ENCODE measurements at regions not wholly inside any gene's neighbourhood (a gene's known extent, or its start where the extent isn't known, plus 50 kb on each side); places are given as distances from the start of the nearest gene placed in this dataset.
A peak's percentile ranks its signal among the peaks of the same experiment; 100 is the strongest.

GRCh38 chr15:61657461-61657860 is 402.8 kb downstream of the VPS13C start:
- TF ChIP-seq POLR2A (IDR thresholded peaks at IDR 0.05), result no peak
- TF ChIP-seq CTCF (IDR thresholded peaks at IDR 0.05), result no peak
- Histone ChIP-seq H3K4me3 (no peak overlapping the region), H3K4me1 (no peaks in the 10 kb centered on the region), H3K36me3 (ENCODE audit: low read depth, missing control alignments) (no peaks in the 10 kb centered on the region), H3K9me3 (no peaks in the 10 kb centered on the region), H3K27me3 (no peaks in the 10 kb centered on the region), H3K27ac (no peak overlapping the region)
- intact Hi-C loops (cut with DNase I; ENCODE audit: low total_unique reads), result no loop called here
- 93 to 96% methylated on average over 4 of the region's 4 CpGs for WGBS, 2 donors
- DNase-seq, result no peak

- TF ChIP-seq POLR2A (IDR thresholded peaks at IDR 0.05), result no peak
- no peak for TF ChIP-seq CTCF (IDR thresholded peaks at IDR 0.05)
- H3K4me1 ChIP-seq, result no peaks in the 10 kb centered on the region
- no peaks in the 10 kb centered on the region for H3K36me3 ChIP-seq (ENCODE audit: low read depth, missing control alignments)
- H3K9me3 ChIP-seq, result no peaks in the 10 kb centered on the region
- no peaks in the 10 kb centered on the region for H3K27me3 ChIP-seq
- intact Hi-C loops (cut with DNase I; ENCODE audit: low total_unique reads), result no loop called here
- no peak overlapping the region for H3K4me3 ChIP-seq
- no peak for DNase-seq
- 91 to 99% methylated on average over 11 of the region's 11 CpGs for WGBS, 2 donors
- no peak overlapping the region for H3K27ac ChIP-seq
These were observed 403.9 kb downstream of the VPS13C start for GRCh38 chr15:61656391-61656790.

GRCh38 chr15:61655881-61656280 is 404.4 kb downstream of the VPS13C start:
- intact Hi-C loops (cut with DNase I; ENCODE audit: low total_unique reads), result no loop called here
- Histone ChIP-seq H3K9me3 (no peaks in the 10 kb centered on the region), H3K27ac (no peak overlapping the region), H3K36me3 (ENCODE audit: low read depth, missing control alignments) (no peaks in the 10 kb centered on the region), H3K4me3 (no peak overlapping the region), H3K27me3 (no peaks in the 10 kb centered on the region), H3K4me1 (no peaks in the 10 kb centered on the region)
- WGBS, 2 donors, result 77 to 83% methylated on average over 3 of the region's 3 CpGs
- TF ChIP-seq POLR2A (IDR thresholded peaks at IDR 0.05) (no peak), CTCF (IDR thresholded peaks at IDR 0.05) (no peak)
- DNase-seq, result no peak

- no peaks in the 10 kb centered on the region for H3K4me1 ChIP-seq
- TF ChIP-seq POLR2A (IDR thresholded peaks at IDR 0.05) (no peak), CTCF (IDR thresholded peaks at IDR 0.05) (no peak)
- H3K27ac ChIP-seq, result peak overlapping the region; percentile 66 to 72
- DNase-seq, result peak; percentile 55
- no peaks in the 10 kb centered on the region for H3K27me3 ChIP-seq
- no peak overlapping the region for H3K4me3 ChIP-seq
- H3K9me3 ChIP-seq, result no peaks in the 10 kb centered on the region
- 68 to 71% methylated on average over 4 to 12 of the region's 12 CpGs for WGBS, 2 donors
- H3K36me3 ChIP-seq (ENCODE audit: low read depth, missing control alignments), result no peaks in the 10 kb centered on the region
- intact Hi-C loops (cut with DNase I; ENCODE audit: low total_unique reads), result no loop called here
These were observed 405.3 kb downstream of the VPS13C start for GRCh38 chr15:61654918-61655317.

GRCh38 chr15:61654002-61654740 is 406.1 kb downstream of the VPS13C start:
- no peaks in the 10 kb centered on the region for H3K4me1 ChIP-seq
- TF ChIP-seq CTCF (IDR thresholded peaks at IDR 0.05) (no peak), POLR2A (IDR thresholded peaks at IDR 0.05) (no peak)
- H3K27me3 ChIP-seq, result no peaks in the 10 kb centered on the region
- H3K36me3 ChIP-seq (ENCODE audit: low read depth, missing control alignments), result no peaks in the 10 kb centered on the region
- intact Hi-C loops (cut with DNase I; ENCODE audit: low total_unique reads), result no loop called here
- no peak for DNase-seq
- no peak overlapping the region for H3K4me3 ChIP-seq
- no peaks in the 10 kb centered on the region for H3K9me3 ChIP-seq
- no peak overlapping the region for H3K27ac ChIP-seq
- 89 to 93% methylated on average over 7 to 9 of the region's 9 CpGs for WGBS, 2 donors
